ENCODE measurements at regions not wholly inside any gene's neighbourhood (a gene's known extent, or its start where the extent isn't known, plus 50 kb on each side); places are given as distances from the start of the nearest gene placed in this dataset.

GRCh38 chr5:44875661-44876605 lies 67.2 kb downstream of the MRPS30 start:
- TF ChIP-seq CTCF (IDR thresholded peaks at IDR 0.05) (no peak), POLR2A (IDR thresholded peaks at IDR 0.05) (no peak)
